ENCODE measurements at regions not wholly inside any gene's neighbourhood (a gene's known extent, or its start where the extent isn't known, plus 50 kb on each side); places are given as distances from the start of the nearest gene placed in this dataset.

DNA sequence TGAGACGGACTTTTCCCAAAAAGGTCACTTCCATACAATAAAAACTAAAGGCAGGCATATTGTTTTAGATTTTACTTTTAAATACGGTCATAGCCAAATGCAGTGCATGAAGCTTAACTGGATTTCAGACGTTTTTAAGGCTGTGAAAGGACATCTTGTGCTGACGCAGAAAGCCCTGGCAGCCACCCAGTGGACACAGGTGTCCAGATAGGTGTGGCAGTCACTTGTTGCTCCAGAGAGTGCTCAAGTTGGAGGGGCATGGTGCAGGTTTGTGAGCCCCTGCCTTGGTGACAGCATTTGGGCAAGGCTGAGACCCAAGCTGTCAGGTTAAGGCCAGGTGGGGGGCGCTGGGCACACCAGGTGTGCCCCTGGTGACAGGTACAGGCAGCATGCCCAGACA is 135.8 kb upstream of the TBL1X start:
- H3K4me2 ChIP-seq = no peak overlapping the region
- H3K79me2 ChIP-seq (ENCODE audit: low read depth) = no peaks in the 10 kb centered on the region
- no peak for TF ChIP-seq CTCF (IDR thresholded peaks at IDR 0.05)
- no peak for TF ChIP-seq EZH2 (IDR thresholded peaks at IDR 0.05)
- TF ChIP-seq EZH2phosphoT487 (IDR thresholded peaks at IDR 0.05) = no peak
- H3K4me1 ChIP-seq = no peaks in the 10 kb centered on the region
- H4K20me1 ChIP-seq (ENCODE audit: low read depth) = no peaks in the 10 kb centered on the region
- Mint-ChIP-seq H3K27me3 (ENCODE audit: insufficient read depth, low read depth) (peaks cover 3% of the 10 kb centered on the region), H3K4me1 (peaks cover 5% of the 10 kb centered on the region), H3K4me3 (no peak overlapping the region), H3K27ac (no peak overlapping the region), H3K36me3 (no peaks in the 10 kb centered on the region), H3K9me3 (peaks cover 2% of the 10 kb centered on the region)
- H3K27ac ChIP-seq = no peak overlapping the region
- H3K9ac ChIP-seq = no peak overlapping the region
- H3K36me3 ChIP-seq = no peaks in the 10 kb centered on the region
- H2AFZ ChIP-seq (replicated peaks) = no peak overlapping the region
- H3K9me3 ChIP-seq (ENCODE audit: low read depth) = no peaks in the 10 kb centered on the region
- no peak overlapping the region for H3K4me3 ChIP-seq
- no peaks in the 10 kb centered on the region for H3F3A ChIP-seq (ENCODE audit: low read depth)
- no peaks in the 10 kb centered on the region for H3K27me3 ChIP-seq
- no peak for DNase-seq (ENCODE audit: low spot score)

GRCh38 chrX:9330249-9330982 is 134.4 kb upstream of the TBL1X start:
- no peaks in the 10 kb centered on the region for H3K9me3 ChIP-seq (ENCODE audit: low read depth)
- TF ChIP-seq EZH2phosphoT487 (IDR thresholded peaks at IDR 0.05) = no peak
- TF ChIP-seq CTCF (IDR thresholded peaks at IDR 0.05) = no peak
- TF ChIP-seq EZH2 (IDR thresholded peaks at IDR 0.05) = no peak
- Mint-ChIP-seq H3K27me3 (ENCODE audit: insufficient read depth, low read depth) (peaks cover 2% of the 10 kb centered on the region), H3K27ac (no peak overlapping the region), H3K4me1 (peaks cover 8% of the 10 kb centered on the region), H3K4me3 (no peak overlapping the region), H3K36me3 (no peaks in the 10 kb centered on the region), H3K9me3 (peaks cover 2% of the 10 kb centered on the region)
- no peak overlapping the region for H3K4me2 ChIP-seq
- no peaks in the 10 kb centered on the region for H3K36me3 ChIP-seq
- no peak overlapping the region for H2AFZ ChIP-seq (replicated peaks)
- H3K79me2 ChIP-seq (ENCODE audit: low read depth) = no peaks in the 10 kb centered on the region
- no peak overlapping the region for H3K9ac ChIP-seq
- H3K4me3 ChIP-seq = no peak overlapping the region
- H4K20me1 ChIP-seq (ENCODE audit: low read depth) = no peaks in the 10 kb centered on the region
- DNase-seq (ENCODE audit: low spot score) = no peak
- H3K4me1 ChIP-seq = no peaks in the 10 kb centered on the region
- no peaks in the 10 kb centered on the region for H3K27me3 ChIP-seq
- no peak overlapping the region for H3K27ac ChIP-seq
- H3F3A ChIP-seq (ENCODE audit: low read depth) = no peaks in the 10 kb centered on the region

DNA sequence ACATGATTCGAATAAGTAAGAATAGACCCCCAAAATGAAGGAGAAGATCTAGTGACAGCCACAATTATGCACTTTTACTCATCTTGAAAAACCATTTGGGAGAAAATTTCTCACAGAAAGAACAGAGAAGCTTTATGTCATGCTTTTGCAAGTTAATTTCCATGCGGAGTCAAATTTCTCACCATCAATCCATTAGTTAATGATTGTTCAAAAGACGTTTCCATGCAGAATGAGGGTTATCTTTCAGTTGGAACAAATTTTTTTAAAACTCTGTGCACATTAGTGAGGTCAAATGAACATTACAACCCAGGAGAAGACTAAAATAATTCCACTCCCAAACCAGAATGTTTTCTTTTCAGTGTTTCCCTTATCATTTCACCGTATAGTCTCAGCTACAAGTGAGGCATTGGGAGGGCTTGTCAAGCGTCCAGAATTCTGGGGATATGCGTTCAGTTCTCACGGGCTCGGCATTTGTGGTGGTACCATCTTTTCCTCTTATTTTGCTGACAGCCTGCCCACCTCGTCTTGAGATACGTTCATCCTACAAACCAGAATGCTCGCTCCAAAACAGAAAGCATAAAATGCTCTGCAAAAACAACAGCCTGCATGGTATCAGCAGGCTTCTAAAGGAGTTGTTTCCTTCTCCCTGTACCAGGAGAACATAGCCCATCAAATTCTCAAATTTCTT is 130.8 kb upstream of the TBL1X start:
- Histone ChIP-seq H3K9me3 (ENCODE audit: low read depth) (no peaks in the 10 kb centered on the region), H3K27me3 (no peaks in the 10 kb centered on the region), H3K36me3 (no peaks in the 10 kb centered on the region), H3K27ac (no peak overlapping the region), H3K4me1 (no peaks in the 10 kb centered on the region), H3F3A (ENCODE audit: low read depth) (no peaks in the 10 kb centered on the region), H3K79me2 (ENCODE audit: low read depth) (no peaks in the 10 kb centered on the region), H3K4me2 (no peak overlapping the region), H2AFZ (replicated peaks) (no peak overlapping the region), H3K9ac (no peak overlapping the region), H4K20me1 (ENCODE audit: low read depth) (no peaks in the 10 kb centered on the region), H3K4me3 (no peak overlapping the region)
- Mint-ChIP-seq H3K9me3 (peaks cover 14% of the 10 kb centered on the region), H3K27me3 (ENCODE audit: insufficient read depth, low read depth) (peaks cover 3% of the 10 kb centered on the region), H3K4me1 (peaks cover 20% of the 10 kb centered on the region), H3K36me3 (no peaks in the 10 kb centered on the region), H3K4me3 (no peak overlapping the region), H3K27ac (no peak overlapping the region)
- no peak for DNase-seq (ENCODE audit: low spot score)
- no peak for TF ChIP-seq CTCF (IDR thresholded peaks at IDR 0.05)
- TF ChIP-seq EZH2phosphoT487 (IDR thresholded peaks at IDR 0.05) = no peak
- TF ChIP-seq EZH2 (IDR thresholded peaks at IDR 0.05) = no peak

Data from neural progenitor cell (in vitro differentiated cells).